NCI-H2227 treated with DMSO at 0.1 percent for 48 hours (cell line): ENCODE measurements at regions not wholly inside any gene's neighbourhood (a gene's known extent, or its start where the extent isn't known, plus 50 kb on each side); places are given as distances from the start of the nearest gene placed in this dataset.
A peak's percentile ranks its signal among the peaks of the same experiment; 100 is the strongest.

Source experiments
- DNase-seq: peaks from one replicate; lab custom pipeline; 2025; lab: John Stamatoyannopoulos, UW

DNA sequence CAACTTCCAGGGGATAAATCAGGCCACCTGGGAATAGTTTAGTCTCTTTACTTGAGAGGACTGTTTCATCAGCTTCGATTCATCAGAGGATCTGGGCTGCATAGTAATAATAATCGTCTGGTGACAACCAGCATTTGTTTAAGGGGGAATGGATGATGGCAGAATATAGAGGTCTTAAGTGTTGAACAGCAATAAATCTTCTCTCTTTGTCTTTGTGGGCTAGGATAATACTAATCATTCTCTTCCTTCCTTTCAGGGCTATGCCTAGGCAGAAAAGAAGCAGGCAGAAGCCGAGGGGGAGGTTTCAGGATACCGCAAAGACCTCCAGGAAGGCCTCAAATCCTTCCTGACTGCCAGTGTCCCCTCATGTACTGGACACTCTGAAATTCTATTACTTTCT lies 150.4 kb upstream of the GAREM1 start:
- no peak for DNase-seq

DNA sequence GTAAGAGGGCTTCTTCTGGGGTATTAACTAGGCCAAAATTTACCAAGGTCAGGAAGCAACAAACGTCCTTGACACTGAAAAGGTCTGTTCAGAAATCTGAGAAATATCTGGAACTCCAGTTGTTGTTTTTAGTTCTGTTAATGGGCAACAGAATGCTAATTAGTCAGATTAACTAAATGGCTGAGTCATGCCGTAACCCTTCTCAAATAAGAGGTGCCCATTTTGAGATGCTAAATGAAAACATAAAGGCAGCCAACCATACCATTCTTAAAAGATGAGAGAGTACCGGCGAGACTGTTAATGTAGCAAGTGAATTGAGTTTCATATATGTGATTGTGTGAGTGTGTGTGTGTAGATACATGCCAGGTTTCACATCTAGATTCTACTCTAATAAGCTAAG lies 147.9 kb upstream of the GAREM1 start:
- no peak for DNase-seq

DNA sequence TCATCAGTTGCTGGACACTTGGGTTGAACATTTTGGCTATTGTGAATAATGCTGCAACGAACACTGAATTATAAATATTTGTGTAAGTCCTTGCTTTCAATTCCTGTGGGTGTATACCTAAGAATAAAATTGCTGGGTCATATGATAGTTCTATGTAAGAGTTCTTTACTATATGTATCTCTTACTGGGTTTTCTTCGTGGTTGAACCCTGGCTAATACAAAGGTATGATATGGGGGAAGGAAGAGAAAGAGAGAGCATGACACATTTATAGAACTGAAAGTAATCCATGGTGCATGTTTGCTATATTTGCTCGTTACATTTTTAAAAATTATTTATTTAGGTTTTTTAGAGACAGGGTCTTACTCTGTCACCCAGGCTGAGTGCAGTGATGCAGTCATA lies 143.1 kb upstream of the GAREM1 start:
- DNase-seq = no peak

DNA sequence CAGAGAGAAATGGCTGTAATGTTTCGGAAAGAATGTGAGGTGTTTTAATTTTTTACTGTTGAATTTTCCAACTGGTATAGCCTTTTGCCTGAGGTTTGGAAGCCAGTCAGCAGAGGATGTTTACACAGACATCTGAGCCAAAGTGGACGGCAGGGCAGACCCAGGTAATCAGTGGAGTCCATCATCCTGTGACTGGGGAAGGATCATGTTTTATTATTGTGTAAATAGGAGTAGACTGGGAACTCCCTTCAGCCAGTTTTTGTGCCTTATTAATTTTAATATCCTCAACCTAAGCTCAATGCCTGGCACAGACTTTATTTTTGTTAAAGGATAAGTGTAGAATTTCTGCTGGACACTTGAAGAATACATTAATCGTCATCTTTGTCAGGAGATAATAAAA lies 142.0 kb upstream of the GAREM1 start:
- no peak for DNase-seq

DNA sequence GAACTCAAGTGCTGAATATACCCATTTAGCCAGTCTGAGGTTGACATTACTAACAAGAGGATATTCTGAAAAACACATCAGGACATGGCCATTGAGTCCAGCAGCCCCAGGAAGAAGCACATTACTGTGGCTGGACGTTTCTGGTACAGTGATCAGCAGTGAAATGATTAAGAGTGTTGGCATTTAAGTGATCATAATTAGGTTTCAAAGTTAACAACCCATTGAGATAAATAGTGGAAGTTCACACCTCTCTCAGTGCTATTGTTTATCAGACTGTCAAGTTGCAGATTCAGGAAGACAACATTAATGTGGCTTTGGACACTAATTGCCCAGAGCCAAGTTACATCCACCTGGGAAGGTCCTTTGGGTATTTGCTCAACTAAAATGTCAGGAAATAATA lies 139.5 kb upstream of the GAREM1 start:
- no peak for DNase-seq

DNA sequence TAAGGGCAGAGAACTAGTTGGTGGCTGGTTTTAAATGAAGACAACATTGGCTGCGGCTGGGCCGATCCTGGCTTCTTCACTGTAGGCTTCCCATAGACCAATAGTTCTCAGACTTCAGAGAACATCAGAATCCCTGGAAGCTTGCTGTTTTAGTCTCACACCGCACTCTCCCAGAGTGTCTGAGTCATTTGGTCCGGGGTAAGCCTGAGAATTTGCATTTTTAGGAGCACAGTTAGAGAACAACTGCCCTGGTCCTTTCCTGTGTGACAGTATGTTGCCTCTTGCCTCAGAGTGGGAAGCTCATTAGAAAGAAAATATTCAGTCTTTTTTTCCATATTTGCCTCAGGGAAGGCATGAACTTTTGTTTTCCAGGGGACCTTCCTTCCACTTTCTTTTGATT lies 137.1 kb upstream of the GAREM1 start:
- DNase-seq = no peak

DNA sequence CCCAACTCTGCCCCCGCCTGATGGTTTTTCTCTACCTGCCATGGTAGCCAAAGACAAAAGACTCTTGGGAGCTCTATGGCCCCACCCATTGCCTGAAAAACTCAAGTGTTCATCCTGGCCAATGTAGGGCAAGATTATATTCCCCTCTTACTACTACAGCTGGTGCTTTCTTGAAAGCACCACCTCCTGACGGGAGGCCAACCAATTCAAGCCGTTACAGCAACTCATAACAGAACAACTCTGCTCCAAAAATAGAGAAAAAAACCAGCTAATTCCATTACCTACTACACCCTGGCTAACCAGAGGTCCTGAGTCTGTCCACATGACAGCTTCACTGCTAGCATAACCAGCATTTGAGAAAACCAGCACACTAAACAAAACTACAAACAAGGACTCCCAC lies 127.5 kb upstream of the GAREM1 start:
- no peak for DNase-seq

DNA sequence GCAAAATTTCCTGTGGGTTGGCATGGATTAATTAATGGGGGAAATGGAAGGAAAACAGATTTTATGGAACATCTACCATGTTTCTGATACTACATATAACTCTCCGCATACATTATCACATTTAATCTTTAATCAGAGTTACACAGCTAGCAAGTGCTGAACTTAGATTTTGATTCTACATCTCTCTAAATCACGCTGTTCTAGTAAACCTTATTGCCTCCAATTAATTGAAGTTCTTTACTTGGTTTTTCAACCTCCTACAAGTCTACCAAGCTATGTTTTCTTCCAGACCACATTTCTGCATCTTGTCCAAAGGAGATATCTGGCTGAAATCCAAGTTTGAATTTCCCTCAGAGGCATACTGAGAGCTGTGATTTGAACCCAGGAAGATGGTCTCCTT lies 125.8 kb upstream of the GAREM1 start:
- DNase-seq = no peak

DNA sequence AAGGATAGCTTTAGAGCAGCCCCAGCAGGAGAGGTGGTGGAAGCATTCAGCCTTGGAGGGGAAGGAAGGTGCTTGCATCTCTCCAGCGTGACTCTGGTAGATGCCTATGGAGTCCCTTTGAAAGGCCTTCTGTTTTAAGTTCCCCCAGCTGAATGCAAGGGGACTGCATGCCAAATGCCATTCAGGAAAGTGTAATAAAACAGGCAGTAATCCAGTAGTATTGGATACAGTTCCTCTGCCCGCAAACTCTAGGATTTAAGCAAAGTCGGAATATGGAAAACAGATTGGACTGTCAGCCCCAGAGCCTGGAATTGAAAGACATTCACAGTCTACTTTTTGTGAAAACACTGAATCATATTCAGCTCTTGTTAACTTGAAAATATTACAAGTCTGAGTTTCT lies 125.2 kb upstream of the GAREM1 start:
- DNase-seq = no peak

DNA sequence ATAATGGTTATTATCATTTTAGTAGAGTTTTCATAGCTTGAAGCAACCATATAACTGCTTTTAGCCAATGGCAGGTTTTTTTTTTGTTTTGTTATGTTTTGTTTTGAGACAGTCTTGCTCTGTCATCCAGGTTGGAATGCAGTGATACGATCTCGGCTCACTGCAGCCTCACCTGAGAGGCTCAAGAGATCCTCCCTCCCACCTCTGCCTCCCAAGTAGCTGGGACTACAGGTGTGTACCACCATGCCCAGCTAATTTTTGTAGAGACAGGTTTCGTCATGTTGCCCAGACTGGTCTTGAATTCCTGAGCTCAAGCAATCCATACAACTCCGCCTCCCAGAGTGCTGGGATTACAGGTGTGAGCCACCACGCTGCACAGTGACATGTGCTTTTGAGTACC lies 117.5 kb upstream of the GAREM1 start:
- DNase-seq = no peak

DNA sequence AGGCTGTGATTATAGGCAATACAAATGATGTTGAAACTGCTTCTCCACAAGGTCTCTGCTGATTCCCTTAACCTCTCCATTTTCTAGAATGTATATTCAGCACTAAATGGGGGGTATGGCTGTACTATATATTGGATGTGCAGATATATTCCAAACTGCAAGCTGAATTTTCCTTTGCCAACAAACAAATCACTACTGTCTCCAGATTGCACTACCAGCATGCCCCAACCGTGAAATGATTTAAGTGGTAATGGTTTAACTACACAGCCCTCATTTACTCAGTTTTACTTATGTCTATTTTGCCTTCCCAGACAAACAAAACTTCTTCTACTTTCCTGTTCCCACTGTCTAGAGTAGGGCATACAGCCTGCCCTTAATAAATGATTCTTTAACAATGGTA lies 112.7 kb upstream of the GAREM1 start:
- no peak for DNase-seq

DNA sequence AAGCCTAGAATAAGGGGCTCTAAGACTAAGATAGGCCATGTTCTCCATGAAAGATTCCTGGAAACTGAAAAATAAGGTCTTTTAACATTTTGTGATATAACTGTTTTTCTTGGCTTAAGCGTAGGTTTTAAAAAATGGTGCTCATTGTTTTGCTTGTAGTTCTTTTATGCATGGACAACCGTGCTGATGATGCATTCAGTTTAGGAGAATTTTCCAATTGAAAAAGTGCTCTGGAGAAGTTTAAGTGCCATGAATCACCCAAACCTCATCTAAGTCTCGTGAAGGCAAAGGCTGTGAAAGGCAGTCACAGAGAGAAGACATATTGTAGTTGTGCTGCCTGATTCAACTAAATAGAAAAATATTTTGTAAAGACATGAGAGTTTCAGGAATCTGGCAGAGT lies 111.8 kb upstream of the GAREM1 start:
- DNase-seq = no peak

DNA sequence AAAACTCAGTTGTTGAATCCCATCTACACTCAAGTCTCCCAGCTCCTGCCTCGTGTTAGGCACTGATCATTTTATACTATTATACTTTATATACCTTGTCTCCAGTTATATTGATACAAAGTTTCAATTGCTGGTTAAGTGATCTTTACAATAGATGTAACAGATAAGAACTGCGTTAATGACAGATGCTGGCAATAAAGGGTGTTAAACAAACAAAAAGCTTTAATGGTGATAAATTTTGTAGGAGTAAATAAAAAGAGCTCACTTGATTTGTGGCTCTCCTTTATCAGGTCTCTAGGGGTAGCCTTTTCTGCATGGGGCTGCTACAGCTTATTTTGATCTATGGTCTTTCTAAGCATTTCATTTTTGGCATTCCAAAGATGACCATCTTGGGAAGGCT lies 106.9 kb upstream of the GAREM1 start:
- no peak for DNase-seq

DNA sequence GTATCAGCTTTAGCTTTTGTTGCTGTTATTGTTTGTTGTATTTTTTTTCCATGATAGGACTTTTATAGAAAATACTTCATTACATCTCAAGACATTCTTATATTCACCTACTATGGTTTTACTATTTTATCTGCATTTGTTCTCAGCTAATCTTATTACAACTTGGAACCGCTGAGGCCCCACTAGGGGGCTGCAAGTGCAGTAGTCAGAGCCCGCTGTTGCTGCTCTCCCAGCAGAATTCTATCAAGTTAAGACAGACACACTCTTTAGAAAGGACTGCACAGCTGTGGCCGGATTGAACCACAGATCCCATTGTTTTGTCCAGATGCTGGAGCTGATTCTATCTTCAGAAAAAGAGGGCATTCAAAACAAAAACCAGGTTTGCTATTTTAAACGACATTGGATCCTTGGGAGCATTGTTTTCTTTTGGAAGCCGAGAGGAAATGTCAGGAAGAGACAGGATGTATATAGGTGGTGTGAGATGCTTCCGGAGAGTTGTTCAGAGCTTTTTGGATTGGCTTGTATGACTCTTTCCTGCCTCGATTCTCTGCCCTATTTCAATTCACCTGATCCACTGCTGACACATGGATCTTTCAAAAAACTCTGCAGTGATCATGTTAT lies 105.7 kb upstream of the GAREM1 start:
- DNase-seq = peak; percentile 8

DNA sequence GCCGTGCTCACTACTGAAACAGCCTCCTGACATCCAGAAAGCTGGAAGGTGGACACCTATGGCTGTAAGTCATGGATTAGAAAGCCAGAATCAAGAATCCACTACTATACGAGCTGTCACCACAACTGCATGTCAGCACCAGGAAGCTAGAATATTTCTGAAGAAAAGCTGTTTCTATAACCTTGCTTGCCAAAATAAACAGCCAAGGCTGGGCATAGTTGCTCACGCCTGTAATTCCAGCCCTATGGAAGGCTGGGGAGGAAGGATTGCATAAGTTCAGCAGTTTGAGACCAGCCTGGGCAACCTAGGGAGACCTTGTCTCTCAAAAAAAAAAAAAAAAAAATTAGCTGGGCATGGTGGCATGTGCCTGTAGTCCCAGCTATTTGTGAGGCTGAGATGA lies 96.3 kb upstream of the GAREM1 start:
- no peak for DNase-seq

DNA sequence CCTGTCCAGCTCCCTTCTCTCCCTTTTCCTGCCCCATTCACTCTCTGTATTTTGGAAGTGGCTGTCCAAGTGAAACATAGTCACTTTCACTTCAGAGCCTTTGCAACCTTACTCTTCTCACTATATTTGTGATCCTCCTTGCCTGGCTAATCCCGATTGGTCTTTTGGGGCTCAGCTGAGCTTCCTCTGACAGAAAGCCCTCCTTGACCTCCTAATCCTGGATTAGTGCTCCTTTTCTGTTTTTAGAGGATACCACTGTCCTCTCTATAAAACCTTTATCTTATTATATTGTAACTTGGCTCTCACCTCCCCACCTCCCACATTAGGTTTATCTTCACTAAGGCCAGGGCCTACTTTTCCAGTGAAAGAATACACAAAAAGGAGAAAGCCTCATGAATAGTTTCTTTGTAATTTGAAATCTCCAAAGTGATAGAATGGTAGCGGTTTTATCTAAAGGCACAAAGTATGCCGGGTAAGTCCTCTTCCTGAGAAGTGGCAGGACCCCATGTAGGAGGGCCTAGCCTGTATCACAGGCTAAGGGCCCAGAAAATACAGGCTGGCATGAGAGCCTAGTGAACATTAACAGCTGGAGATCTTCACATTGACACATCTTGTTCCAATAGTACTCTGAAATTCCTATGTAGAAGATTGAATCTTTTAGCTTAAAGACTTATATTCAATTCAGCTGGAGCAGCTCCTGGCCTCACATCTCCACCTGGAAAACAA lies 83.1 kb upstream of the GAREM1 start:
- no peak for DNase-seq

DNA sequence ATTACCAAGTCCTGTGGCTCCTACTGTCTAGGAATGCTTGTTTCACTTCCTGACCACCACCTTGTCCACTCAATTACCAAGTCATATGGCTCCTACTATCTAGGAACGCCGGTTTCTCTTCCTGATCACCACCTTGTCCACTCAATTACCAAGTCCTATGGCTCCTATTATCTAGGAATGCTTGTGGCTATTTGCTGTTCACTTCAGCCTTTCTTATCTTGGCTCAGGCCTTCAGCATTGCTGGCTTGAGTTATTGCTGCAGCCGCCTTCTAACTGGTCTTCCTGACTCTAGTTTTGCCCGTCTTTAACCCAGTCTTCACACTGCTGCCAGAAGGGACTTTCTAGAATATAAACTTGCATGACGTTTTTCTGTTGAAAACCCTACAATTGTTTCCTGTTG lies 82.5 kb upstream of the GAREM1 start:
- DNase-seq = no peak

DNA sequence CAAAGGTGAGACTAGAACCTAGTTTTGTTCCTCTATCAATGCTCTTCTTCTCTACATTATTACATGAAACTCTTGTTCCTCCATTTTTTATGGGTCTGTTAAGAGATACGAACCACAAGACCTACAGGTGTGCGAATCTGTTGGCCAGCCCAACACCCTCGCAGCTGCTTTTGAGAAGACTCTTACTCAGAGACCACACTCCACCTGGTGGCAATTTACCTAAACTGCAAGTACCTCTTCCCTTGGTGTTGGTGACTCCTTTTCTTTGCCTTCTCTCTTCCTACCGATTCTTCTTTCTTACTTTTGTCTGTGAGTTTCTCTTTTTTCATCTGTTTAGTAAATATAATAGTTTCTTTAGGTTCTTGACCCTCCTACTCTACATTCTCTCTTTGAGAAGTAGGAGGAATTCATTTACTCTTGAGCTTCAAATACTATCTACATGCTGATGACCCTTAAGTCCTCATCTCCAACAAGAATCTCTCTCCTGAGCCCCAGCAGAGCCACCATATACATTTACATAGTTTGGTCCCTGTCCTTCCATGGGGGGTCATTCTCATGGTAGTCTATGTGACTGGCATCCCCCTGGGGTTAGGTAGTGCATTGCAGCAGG lies 81.8 kb upstream of the GAREM1 start:
- DNase-seq = peak; percentile 23

DNA sequence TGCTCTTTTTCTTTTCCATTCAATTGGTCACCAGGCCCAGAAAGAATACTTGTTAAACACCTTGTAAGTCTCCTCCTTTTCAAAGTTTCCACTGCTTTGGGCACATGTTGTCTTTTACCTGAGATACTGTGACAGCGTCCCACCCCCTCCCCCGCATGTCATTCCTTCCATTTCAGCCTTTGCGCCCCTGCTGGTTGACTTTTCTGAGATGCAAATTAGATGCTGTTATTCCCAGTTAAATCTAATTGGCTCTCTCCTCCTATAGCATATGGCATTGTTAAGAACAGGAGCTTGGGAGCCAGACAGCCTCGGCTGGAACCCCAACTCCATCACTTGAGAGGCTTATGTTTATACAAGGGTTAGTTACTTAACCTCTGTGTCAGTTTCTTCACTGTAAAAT lies 80.3 kb upstream of the GAREM1 start:
- DNase-seq = no peak

DNA sequence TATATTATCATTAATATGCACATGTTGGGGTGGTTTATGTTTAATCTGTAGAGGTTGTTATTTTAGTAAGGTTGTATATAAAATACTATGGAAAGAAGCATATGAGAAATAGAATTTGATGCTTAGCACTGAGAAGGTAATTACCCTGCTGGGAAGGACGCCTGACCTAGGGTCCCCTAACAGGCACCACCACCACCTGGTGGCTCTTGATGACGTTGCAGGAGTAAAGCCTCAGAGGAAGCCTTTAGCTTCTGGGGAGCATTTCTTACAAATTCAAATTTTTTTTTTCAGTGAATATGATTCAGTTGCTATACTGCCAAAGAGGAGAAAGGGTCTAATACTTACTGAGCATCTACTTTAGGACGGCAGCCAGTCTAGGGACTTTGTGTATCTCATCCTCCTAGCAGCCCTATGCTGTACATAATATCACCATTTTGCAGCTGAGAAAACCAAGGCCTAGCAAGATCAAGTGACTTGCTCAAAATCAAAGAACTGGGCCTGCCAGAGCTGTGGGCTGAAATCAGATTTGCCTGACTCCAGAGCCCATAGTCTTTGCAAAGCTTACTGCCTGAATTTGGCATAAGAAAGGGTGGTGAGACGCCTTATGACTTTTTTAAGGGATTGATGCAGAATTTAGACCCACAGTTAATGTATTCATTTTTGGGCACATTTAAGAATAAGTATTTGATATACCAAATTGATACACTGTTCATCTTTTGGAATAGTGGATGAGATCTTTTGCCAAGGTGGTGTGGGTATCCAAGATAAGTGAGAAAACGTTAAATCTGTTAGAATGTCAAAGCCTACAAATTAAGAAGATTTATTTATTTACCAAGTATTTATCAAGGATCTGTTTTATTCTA lies 78.8 kb upstream of the GAREM1 start:
- DNase-seq = peak; percentile 53

DNA sequence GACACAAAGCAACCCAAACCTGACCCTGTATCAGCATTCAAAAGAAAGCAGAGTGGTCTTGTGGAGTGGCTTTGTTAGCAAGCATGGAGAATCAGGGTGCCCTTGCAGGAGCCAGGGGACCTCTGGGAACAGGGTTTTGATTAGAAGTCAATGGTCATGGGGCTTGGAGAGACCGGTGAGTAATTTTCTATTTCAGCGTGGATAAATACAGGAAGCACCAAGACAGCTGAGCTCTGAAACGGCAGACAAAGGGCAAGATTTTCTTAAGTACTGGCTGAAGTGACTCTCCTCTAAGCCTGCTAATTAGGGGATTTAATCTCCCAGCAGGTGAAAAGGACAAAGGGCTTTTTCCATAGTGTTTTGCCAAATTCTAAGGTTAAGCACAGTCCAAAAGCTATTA lies 78.0 kb upstream of the GAREM1 start:
- DNase-seq = peak; percentile 53

DNA sequence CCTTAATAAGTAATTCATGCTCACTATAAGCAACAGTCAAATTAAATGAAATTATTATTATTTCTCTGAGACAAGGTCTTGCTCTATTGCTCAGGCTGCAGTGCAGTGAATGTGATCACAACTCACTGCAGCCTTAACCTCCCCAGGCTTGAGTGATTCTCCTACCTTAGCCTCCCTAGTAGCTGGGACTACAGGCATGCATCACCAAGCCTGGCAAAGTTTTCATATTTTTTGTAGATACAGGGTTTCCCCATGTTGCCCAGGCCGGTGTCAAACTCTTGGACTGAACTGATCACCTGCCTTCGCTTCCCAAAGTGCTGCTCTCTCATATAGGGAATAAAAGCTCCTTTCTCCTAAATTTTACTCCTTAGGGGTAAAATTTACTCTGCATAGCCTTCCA lies 74.9 kb upstream of the GAREM1 start:
- DNase-seq = no peak

DNA sequence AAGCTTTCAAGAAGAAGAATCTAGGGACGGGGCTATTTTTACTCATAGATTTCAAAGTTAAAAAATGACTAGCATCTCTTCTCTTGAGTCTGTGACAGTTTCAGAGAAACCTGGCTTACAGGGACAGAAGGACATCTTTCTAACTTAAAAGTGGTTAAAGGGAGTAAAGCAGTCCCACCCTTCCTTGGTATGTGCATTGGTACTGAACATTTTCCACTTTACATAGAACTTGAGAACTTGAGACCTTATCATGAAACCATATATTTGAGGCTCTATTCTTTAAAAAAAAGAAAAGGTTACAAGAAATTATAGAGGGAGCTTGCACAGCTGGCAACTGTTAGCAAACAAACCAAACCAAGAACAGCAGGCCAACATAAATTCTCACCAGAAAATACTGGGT lies 73.4 kb upstream of the GAREM1 start:
- no peak for DNase-seq
